ENCODE measurements at regions not wholly inside any gene's neighbourhood (a gene's known extent, or its start where the extent isn't known, plus 50 kb on each side); places are given as distances from the start of the nearest gene placed in this dataset.

DNA sequence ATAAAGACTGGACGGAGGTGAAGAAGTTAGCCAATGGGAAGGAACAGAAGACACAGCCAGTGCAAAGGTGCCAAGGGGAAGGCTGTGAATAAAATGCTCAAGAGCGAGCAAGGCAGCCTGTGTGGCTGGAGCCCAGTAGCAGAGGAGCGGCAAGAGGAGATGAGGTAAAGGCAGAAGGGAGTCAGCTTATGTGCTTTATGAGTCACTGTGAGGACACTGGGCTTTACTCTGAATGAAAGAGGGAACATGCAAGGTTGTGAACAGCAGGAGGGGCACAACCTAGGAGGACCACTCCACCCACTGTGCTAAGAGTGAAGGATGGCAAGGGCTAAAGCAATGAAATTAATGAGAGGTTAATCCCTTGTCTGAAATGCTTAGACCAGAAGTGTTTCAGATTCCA, 129.0 kb upstream of the ODAD2 start:
- no peak for TF ChIP-seq CTCF (IDR thresholded peaks at IDR 0.05; ENCODE audit: insufficient read depth, low read length, poor library complexity, severe bottlenecking)
- DNase-seq (ENCODE audit: low read depth) = no peak

DNA sequence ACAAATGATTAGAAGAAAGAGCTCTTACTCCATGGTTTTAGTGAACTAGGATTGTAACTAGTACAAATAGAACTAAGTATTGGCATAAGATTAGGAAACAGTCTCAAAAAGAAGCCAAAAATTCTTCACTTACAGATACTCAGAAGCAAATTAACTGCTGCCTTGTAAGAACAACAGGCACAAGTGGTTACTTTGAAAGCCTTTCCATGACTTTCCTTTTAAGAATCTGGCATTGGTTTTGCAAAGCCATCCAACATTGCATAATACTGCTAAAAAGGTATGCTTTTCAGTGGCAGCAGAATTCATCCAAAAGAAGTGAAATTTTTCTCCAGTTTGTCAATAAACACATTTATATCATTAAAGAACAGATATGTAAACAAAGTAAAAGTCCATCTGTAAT, 126.8 kb upstream of the ODAD2 start:
- H3K36me3 ChIP-seq (ENCODE audit: control insufficient read depth, insufficient read depth, low read length) = no peaks in the 10 kb centered on the region
- TF ChIP-seq CTCF (IDR thresholded peaks at IDR 0.05; ENCODE audit: insufficient read depth, low read length, poor library complexity, severe bottlenecking) = no peak
- H3K27me3 ChIP-seq (ENCODE audit: control insufficient read depth, insufficient read depth, low read length) = no peaks in the 10 kb centered on the region
- DNase-seq (ENCODE audit: low read depth) = no peak
- H3K4me3 ChIP-seq (ENCODE audit: low read depth, low read length) = no peak overlapping the region

More for the DNA sequence above, 129.0 kb upstream of the ODAD2 start:
- no peak overlapping the region for H3K4me3 ChIP-seq (ENCODE audit: low read depth, low read length)
- H3K27me3 ChIP-seq (ENCODE audit: control insufficient read depth, insufficient read depth, low read length) = no peaks in the 10 kb centered on the region
- H3K36me3 ChIP-seq (ENCODE audit: control insufficient read depth, insufficient read depth, low read length) = no peaks in the 10 kb centered on the region

DNA sequence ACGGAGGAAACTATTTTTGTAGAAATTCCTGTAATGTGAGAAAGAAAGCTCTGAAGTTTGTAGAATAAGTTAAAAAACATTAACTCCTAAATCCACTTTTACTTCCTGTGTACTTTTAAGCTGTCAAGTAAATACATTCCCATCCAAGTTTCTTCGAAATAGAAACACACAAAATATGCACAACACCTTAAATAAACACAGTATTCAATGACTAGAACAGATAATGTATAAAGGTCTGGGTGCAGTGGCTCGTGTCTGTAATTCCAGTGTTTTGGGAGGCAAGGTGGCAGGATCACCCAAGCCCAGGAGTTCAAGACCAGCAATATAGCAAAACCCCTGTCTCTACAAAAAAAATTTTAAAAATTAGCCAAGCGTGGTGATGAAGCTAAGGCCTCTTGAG, 121.9 kb upstream of the ODAD2 start:
- Histone ChIP-seq H3K27me3 (ENCODE audit: control insufficient read depth, insufficient read depth, low read length) (no peaks in the 10 kb centered on the region), H3K36me3 (ENCODE audit: control insufficient read depth, insufficient read depth, low read length) (no peaks in the 10 kb centered on the region), H3K4me3 (ENCODE audit: low read depth, low read length) (no peak overlapping the region)
- no peak for DNase-seq (ENCODE audit: low read depth)
- TF ChIP-seq CTCF (IDR thresholded peaks at IDR 0.05; ENCODE audit: insufficient read depth, low read length, poor library complexity, severe bottlenecking) = no peak

DNA sequence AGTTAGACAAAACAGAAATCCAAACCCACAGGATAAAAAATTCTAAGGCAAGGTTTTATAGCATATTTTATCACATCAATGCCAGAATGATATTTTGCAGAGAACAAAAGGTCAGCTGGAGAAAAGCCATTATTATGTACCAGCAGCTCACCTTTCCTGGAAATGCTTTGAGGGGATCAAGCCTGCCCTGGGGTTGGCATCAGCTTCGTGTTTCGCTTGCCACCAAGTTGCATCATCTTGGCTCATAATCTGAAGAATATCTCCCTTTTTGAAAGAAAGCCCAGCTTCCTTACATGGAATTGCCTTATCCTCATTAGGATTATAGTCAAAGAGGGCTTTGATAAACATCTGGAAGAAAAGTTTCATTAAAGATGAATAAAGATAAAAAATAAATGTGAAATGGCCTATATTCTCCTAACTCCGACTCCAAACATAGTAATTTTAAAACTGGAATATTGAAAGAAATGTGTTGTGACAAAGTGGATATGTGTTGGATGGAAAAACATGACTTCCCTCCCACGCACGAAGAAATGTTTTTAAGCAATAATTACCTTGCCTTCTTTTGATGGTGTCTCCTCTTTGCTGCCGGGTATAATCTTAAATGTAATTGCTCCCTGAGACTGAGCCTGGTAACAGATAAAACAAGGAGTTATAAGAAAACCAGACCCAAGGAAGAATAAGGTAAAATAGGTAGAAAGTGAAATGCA, 121.3 kb upstream of the ODAD2 start:
- no peak overlapping the region for H3K4me3 ChIP-seq (ENCODE audit: low read depth, low read length)
- no peak for DNase-seq (ENCODE audit: low read depth)
- no peaks in the 10 kb centered on the region for H3K36me3 ChIP-seq (ENCODE audit: control insufficient read depth, insufficient read depth, low read length)
- no peak for TF ChIP-seq CTCF (IDR thresholded peaks at IDR 0.05; ENCODE audit: insufficient read depth, low read length, poor library complexity, severe bottlenecking)
- H3K27me3 ChIP-seq (ENCODE audit: control insufficient read depth, insufficient read depth, low read length) = no peaks in the 10 kb centered on the region

GRCh38 chr10:28118985-28119628, 120.2 kb upstream of the ODAD2 start:
- Histone ChIP-seq H3K4me3 (ENCODE audit: low read depth, low read length) (no peak overlapping the region), H3K36me3 (ENCODE audit: control insufficient read depth, insufficient read depth, low read length) (no peaks in the 10 kb centered on the region), H3K27me3 (ENCODE audit: control insufficient read depth, insufficient read depth, low read length) (no peaks in the 10 kb centered on the region)
- TF ChIP-seq CTCF (IDR thresholded peaks at IDR 0.05; ENCODE audit: insufficient read depth, low read length, poor library complexity, severe bottlenecking) = no peak
- DNase-seq (ENCODE audit: low read depth) = no peak

GRCh38 chr10:28113202-28113601, 114.3 kb upstream of the ODAD2 start:
- DNase-seq (ENCODE audit: low read depth) = no peak
- no peak for TF ChIP-seq CTCF (IDR thresholded peaks at IDR 0.05; ENCODE audit: insufficient read depth, low read length, poor library complexity, severe bottlenecking)
- Histone ChIP-seq H3K4me3 (ENCODE audit: low read depth, low read length) (no peak overlapping the region), H3K27me3 (ENCODE audit: control insufficient read depth, insufficient read depth, low read length) (no peaks in the 10 kb centered on the region), H3K36me3 (ENCODE audit: control insufficient read depth, insufficient read depth, low read length) (no peaks in the 10 kb centered on the region)

Data from kidney epithelial cell (primary cell).